Inflammatory macrophage (primary cell): ENCODE measurements at regions not wholly inside any gene's neighbourhood (a gene's known extent, or its start where the extent isn't known, plus 50 kb on each side); places are given as distances from the start of the nearest gene placed in this dataset.
"Not testable (repeated sequence)": the region's sequence is repeated elsewhere in the genome, so short reads cannot be mapped to it uniquely, and the experiment has no call there.

Experiments used
- DNase-seq, 2 donors: peaks; one replicate each; pipeline ENCODE4 v3.0.0-alpha.2; 2020 to 2022

GRCh38 chr11:28792856-28793255 is 684.7 kb downstream of the METTL15 start:
- no peak for DNase-seq

DNA sequence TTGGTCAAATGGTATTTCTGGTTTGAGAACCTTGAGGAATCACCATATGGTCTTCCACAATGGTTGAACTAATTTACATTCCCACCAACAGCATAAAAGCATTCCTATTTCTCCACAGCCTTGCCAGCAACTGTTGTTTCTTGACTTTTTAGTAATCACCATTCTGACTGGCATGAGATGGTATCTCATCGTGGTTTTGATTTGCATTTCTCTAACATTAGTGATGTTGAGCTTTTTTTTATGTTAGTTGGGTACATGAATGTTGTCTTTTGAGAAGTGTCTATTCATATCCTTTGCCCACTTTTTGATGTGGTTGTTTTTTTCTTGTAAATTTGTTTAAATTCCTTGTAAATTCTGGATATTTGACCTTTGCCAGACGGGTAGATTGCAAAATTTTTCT is 679.7 kb downstream of the METTL15 start:
- not testable (repeated sequence) for DNase-seq

GRCh38 chr11:28777126-28777525 is 668.9 kb downstream of the METTL15 start:
- DNase-seq = no peak

DNA sequence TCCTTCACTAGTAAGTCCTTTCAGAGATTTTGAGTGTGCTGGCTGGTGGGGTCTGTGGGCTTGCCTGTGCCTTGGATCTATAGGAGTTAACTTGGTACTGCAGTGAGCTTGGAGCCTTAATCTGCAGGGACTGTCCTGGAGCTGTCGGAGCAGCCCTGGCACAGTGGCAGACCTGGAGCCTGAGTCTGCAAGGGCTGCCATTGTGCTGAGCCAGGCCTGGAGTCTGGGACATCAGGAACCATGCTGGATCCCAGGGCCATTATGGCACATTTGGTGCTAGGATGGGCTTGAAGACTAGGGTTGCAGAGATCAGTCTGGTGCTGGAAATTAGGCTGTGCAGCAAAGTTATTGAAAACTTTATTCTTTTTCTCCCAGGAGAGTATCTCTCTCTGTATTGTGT is 665.4 kb downstream of the METTL15 start:
- no peak for DNase-seq

DNA sequence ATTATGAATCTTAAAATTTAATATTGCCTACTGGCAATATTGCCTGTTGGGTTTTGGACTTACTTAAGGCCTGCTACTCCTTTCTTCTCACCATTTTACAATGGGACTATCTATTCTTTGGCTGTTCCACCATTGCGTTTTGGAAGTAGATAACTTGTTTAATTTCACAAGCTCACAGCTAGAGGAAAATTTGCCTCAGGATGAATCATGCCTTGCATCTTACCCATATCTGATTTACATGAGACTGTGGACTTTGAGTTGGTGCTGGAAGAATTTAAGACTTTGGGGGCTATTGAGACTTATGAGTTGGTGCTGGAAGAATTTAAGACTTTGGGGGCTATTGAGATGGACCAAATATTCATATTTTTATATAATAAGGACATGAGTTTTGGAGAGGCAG is 662.6 kb downstream of the METTL15 start:
- DNase-seq = no peak

DNA sequence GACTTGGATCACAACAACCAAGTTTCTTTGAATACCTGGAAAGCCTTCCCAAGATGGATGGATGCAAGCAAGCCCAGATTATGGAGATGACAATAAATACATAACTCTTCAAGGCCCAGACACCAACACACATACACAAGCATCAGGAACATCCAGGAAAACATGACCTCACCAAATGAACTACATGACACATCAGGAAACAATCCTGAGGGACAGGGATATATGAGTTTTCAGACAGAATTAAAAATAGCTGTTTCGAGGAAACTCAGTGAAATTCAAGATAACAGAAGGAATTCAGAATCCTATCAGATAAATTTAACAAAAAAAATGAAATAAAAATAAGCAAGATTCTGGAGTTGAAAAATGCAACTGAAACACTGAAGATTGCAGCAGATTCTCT is 659.4 kb downstream of the METTL15 start:
- DNase-seq = no peak

DNA sequence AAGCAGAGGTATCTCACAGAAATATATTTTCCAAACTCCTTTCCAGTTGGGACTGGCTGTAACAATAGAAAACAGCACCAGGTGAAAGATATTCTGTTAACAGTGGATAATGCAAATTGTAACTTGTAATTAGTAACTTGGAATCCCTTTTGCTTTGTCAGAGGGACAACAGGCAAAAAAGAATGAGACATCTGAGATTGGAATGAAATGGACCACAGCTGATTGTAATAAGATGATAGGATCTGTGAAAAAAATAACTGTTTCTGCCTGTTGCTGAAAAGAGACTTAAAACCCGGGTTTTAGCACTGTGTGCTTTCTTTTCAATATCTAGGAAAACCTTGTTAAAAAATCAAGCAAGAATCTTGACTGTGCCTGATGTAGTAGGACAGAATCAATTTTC is 655.7 kb downstream of the METTL15 start:
- no peak for DNase-seq

- DNase-seq = no peak
Observed at GRCh38 chr11:28763151-28763550, 655.0 kb downstream of the METTL15 start.

GRCh38 chr11:28760676-28761390 is 652.6 kb downstream of the METTL15 start:
- no peak for DNase-seq

DNA sequence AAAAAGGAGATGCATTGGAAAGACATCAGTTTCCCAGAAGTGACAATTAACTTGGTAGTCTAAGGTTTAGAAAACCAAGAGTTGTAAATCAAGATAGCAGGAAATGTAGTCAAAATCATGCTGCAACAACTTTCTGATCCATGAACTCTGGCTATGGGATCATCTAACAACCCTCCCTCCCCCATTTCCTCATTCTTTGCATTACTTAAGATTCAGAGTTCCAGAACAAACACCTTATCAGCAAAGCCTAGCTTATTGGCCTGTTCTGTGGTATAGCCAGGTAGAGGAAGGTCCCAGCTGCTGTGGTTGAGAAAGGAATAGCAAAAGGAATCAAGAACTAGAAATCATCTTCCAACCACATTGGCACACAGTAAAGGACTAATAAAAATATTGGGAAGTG is 651.1 kb downstream of the METTL15 start:
- DNase-seq = no peak

GRCh38 chr11:28757725-28758515 is 649.7 kb downstream of the METTL15 start:
- no peak for DNase-seq

GRCh38 chr11:28756977-28757376 is 648.8 kb downstream of the METTL15 start:
- no peak for DNase-seq

DNA sequence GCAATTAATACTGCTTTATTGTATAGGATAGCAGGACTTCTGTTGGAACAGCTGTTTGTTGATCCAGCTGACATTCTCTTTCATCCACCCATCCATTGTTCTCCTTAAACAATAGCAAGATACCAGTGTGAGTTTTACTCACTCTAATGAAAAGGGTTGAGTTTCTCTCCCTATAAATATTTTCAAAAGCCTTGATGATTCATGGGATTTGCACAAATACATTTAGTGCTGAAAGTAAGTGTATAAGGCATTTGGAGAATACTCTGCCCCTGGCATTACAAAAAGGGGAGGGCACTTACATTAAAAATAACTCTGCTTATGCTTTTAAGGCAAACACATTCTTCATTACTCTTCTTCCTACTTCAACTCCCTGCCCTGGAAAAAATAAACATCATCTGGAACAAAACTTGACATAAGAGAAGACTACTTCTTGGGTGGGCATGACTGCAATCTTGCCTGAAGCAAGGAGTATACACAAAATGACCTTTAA is 634.9 kb downstream of the METTL15 start:
- no peak for DNase-seq

DNA sequence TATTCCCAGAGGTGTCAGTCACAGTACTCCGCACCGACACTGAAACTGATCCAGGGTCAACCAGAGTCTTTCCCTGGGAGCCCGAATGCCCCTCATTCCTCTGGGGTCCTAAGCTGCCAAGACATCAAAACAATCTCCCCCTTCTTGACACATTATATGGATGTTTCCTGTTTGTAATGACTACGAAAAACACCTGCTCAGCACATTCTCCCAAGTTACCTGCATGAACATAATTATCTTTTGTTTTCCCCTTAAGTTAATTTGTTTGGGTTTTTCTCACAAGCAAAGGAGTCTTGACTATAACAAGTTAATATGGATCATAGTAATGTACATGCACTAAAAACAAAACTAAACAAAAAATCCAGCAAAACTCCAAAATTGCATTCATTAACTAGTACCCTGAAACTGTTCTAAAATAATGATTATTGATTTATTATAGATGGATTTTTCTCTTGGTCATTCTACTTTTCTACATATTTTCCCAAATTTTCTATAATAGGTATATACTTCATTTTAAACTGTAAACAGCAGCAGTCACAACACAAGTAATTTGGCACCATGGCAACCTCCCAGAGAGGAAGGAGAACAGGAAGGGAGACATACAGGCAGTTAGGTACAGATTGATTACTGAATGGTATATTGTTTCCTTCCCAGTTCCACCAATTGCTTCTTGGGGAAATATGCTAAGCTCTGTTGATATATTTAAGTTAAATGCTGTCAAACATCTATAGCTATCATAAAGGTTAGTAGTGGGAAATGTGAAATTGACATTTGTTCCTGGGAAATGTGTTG is 631.5 kb downstream of the METTL15 start:
- no peak for DNase-seq

DNA sequence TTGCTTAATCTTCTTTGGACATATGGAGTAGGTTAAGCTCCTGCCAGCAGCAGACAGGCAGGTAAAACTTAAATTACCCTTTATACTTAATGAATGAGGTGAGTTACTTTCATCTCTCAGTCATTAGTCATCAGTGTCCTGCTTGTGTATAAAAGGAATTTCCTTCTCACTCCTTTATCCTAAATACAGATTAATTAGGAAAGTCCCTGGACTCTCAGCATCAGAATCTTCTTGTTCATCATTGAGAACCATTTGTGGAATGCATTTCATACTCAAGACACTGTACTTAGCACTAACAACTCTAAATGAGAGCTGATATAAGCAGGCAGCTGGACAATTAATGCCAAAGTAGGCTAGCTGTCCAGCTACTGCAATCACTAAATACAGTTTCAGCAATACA is 630.4 kb downstream of the METTL15 start:
- DNase-seq = no peak

DNA sequence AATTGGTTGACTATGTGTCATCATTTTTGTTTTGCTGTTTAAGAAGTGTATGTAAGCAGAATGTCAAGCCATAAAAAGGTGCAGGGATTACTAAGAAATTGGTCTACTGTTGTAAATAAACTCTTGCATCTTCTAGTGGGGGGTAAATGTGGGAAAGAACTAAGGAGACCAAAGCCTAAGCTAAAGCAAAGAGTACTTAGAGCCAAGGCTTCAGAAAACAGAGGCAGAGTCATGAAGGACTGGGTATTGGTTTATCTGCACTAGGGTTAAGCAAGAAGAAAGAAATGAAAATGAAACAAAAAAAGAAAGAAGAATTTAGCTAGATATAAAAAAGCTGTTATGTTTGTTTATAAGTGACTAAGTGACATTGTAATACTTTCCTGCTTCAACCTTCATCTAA is 628.1 kb downstream of the METTL15 start:
- no peak for DNase-seq

DNA sequence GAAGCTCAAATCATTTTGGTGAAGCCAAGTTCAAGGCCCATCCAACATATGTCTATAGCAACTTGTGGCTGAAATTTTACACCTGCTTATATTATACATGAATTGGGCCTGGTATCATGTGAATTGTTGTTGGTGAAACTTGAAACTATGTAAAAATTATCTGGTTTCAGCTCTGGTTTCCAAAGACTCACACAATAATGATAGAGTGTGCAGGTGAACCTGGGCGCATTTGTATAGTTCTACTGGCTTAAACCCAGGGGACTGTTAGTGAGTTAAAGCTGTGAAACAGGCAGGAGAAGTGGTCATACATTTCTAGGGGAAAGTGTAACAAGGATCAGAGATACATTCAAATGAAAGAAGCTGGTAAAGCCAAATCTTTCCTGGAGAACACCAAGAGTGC is 627.3 kb downstream of the METTL15 start:
- DNase-seq = no peak

GRCh38 chr11:28730889-28731288 is 622.7 kb downstream of the METTL15 start:
- no peak for DNase-seq

GRCh38 chr11:28730336-28730735 is 622.1 kb downstream of the METTL15 start:
- no peak for DNase-seq

DNA sequence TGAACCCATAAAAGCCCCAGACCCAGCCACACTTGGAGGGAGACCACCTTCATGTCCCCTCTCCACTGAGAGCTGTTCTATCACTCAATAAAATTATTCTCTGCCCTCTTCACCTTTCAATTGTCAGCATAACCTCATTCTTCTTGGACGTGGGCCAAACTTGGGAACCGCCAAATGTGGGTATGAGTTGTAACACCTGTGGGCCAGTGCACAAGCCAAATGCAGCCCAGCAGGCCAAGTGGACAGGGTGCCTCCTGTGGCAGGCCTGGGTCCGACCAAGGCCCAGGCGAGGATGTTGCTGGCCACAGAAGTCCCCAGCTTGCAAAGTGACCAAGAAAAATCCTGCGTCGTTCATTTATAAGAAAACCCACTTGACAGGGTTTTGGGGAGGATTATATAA is 621.2 kb downstream of the METTL15 start:
- no peak for DNase-seq

DNA sequence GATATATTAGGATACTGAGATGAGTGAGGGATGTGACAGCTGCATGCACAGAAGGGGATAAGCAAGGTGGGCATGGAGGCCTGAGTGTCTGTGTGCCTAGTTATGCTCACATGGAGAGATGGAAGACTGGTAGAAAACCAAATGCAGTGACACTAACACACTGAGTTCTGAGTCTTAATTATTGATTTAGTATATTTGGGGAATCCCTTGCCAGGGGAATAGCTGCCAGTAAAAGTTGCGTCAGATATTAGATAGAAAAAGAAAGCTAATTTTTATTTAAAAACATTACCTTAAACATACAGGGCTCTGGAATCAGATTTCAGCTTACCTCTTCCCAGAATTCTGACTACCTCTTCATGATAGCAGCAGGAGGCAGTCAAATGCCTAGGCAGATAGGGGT is 620.5 kb downstream of the METTL15 start:
- no peak for DNase-seq

DNA sequence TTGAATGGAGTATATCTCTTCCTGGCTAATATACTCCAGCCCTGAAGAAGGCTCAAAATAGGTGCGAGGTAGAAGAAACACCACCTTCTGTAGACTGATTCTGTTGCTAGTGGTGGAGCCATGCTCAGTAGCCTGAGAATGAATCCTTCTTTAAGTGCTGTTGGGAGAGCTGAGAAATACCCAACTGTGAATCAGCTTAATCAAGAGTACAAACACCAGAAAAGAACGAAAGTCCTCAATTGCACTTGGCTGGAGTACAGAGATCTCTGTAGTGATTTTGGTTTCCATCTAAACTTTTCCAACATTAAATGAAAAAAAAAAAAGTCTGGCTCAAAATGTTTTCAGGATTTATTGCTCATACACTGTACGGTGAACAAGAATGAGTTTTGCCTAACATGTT is 619.1 kb downstream of the METTL15 start:
- DNase-seq = no peak

- DNase-seq = no peak
Observed at GRCh38 chr11:28726432-28726831, 618.2 kb downstream of the METTL15 start.
